Nephron (organoid): ENCODE measurements at regions not wholly inside any gene's neighbourhood (a gene's known extent, or its start where the extent isn't known, plus 50 kb on each side); places are given as distances from the start of the nearest gene placed in this dataset.
A peak's percentile ranks its signal among the peaks of the same experiment; 100 is the strongest.

Experiments
- H3K27ac Mint-ChIP-seq, 3 experiments: 2 replicates each; pipeline ENCODE4 v1.8.0; 2020; ENCODE audit warnings: mixed read lengths in 3 of 3, mild to moderate bottlenecking in 2 of 3, moderate library complexity in 1 of 3
- H3K27me3 Mint-ChIP-seq: 2 replicates; pipeline ENCODE4 v1.8.0; 2021; ENCODE audit warnings: low read depth, mild to moderate bottlenecking, moderate library complexity, mixed read lengths
- H3K36me3 Mint-ChIP-seq: 2 replicates; pipeline ENCODE4 v1.8.0; 2020; ENCODE audit warnings: low read depth, mixed read lengths
- H3K4me1 Mint-ChIP-seq: 2 replicates; pipeline ENCODE4 v1.8.0; 2020; ENCODE audit warnings: mixed read lengths
- H3K4me3 Mint-ChIP-seq, 3 experiments: 2 replicates each; pipeline ENCODE4 v1.8.0; 2020; ENCODE audit warnings: mild to moderate bottlenecking in 3 of 3, mixed read lengths in 3 of 3, moderate library complexity in 2 of 3
- H3K9me3 Mint-ChIP-seq: 2 replicates; pipeline ENCODE4 v1.8.0; 2020; ENCODE audit warnings: mixed read lengths
- CTCF ChIP-seq, 3 experiments: fragments of 200-600 bp; sonication (generic); IDR thresholded peaks; one replicate each; pipeline ENCODE4 v1.5.0; 2021; ENCODE audit warnings: antibody characterized with exemption in 3 of 3; ENCODE audit not compliant: unreplicated experiment in 3 of 3

- H3K4me3 Mint-ChIP-seq: peak overlapping the region; percentile 88 to 97 (median 89)
- no peaks in the 10 kb centered on the region for H3K9me3 Mint-ChIP-seq
- H3K36me3 Mint-ChIP-seq: no peaks in the 10 kb centered on the region
- peaks cover 71% of the 10 kb centered on the region for H3K4me1 Mint-ChIP-seq
- TF ChIP-seq CTCF (IDR thresholded peaks at IDR 0.05; ENCODE audit: unreplicated experiment in 3 of 3): no peak
- H3K27me3 Mint-ChIP-seq: peaks cover 1% of the 10 kb centered on the region
- peak overlapping the region; percentile 96 to 100 (median 98) for H3K27ac Mint-ChIP-seq
Observed at GRCh38 chr9:129497005-129497812, 123.7 kb downstream of the C9orf50 start.

GRCh38 chr9:129496473-129497004 is 124.4 kb downstream of the C9orf50 start:
- no peaks in the 10 kb centered on the region for H3K9me3 Mint-ChIP-seq
- peaks cover 69% of the 10 kb centered on the region for H3K4me1 Mint-ChIP-seq
- H3K36me3 Mint-ChIP-seq: no peaks in the 10 kb centered on the region
- peaks cover 4% of the 10 kb centered on the region for H3K27me3 Mint-ChIP-seq
- H3K27ac Mint-ChIP-seq: peak overlapping the region; percentile 96 to 100 (median 98)
- peak overlapping the region; percentile 88 to 97 (median 89) for H3K4me3 Mint-ChIP-seq
- TF ChIP-seq CTCF (IDR thresholded peaks at IDR 0.05; ENCODE audit: unreplicated experiment in 3 of 3): no peak

- peaks cover 69% of the 10 kb centered on the region for H3K4me1 Mint-ChIP-seq
- no peaks in the 10 kb centered on the region for H3K9me3 Mint-ChIP-seq
- H3K4me3 Mint-ChIP-seq: peak overlapping the region; percentile 75 to 97 (median 89)
- peak overlapping the region; percentile 96 to 100 (median 98) for H3K27ac Mint-ChIP-seq
- H3K27me3 Mint-ChIP-seq: peaks cover 4% of the 10 kb centered on the region
- no peak for TF ChIP-seq CTCF (IDR thresholded peaks at IDR 0.05; ENCODE audit: unreplicated experiment in 3 of 3)
- no peaks in the 10 kb centered on the region for H3K36me3 Mint-ChIP-seq
Observed at GRCh38 chr9:129495620-129496472, 125.1 kb downstream of the C9orf50 start.

GRCh38 chr9:129494113-129494789 is 126.7 kb downstream of the C9orf50 start:
- no peak for TF ChIP-seq CTCF (IDR thresholded peaks at IDR 0.05; ENCODE audit: unreplicated experiment in 3 of 3)
- Mint-ChIP-seq H3K4me3 (peak overlapping the region in 2 of 3 experiments; percentile 36 to 52), H3K36me3 (no peaks in the 10 kb centered on the region), H3K27ac (peak overlapping the region; percentile 96 to 100 (median 98)), H3K9me3 (no peaks in the 10 kb centered on the region), H3K27me3 (peaks cover 7% of the 10 kb centered on the region), H3K4me1 (peaks cover 66% of the 10 kb centered on the region)

GRCh38 chr9:129493706-129494047 is 127.2 kb downstream of the C9orf50 start:
- Mint-ChIP-seq H3K27ac (peak overlapping the region; percentile 74 to 98 (median 82)), H3K4me1 (peaks cover 67% of the 10 kb centered on the region)

More at GRCh38 chr9:129493706-129494047, 127.2 kb downstream of the C9orf50 start:
- H3K9me3 Mint-ChIP-seq: no peaks in the 10 kb centered on the region
- peak overlapping the region; percentile 10 to 42 (median 30) for H3K4me3 Mint-ChIP-seq
- H3K36me3 Mint-ChIP-seq: no peaks in the 10 kb centered on the region
- peaks cover 7% of the 10 kb centered on the region for H3K27me3 Mint-ChIP-seq
- TF ChIP-seq CTCF (IDR thresholded peaks at IDR 0.05; ENCODE audit: unreplicated experiment in 3 of 3): no peak
